OCI-LY3 (cell line): ENCODE measurements at regions not wholly inside any gene's neighbourhood (a gene's known extent, or its start where the extent isn't known, plus 50 kb on each side); places are given as distances from the start of the nearest gene placed in this dataset.
A peak's percentile ranks its signal among the peaks of the same experiment; 100 is the strongest.

Experiments
- H2AFZ ChIP-seq: fragments of 200-600, 300-600 bp; shearing (Covaris generic); 2 replicates; pipeline ENCODE4 v1.6.0; 2014; ENCODE audit warnings: antibody characterized with exemption, low read depth, low read length
- H3K27ac ChIP-seq: fragments of 200-600, 300-600 bp; sonication (generic); 2 replicates; pipeline ENCODE4 v1.5.1; 2014; ENCODE audit warnings: mild to moderate bottlenecking, low read length, moderate library complexity, mixed read lengths
- H3K27me3 ChIP-seq: fragments of 200-600, 300-600 bp; sonication (generic); 2 replicates; pipeline ENCODE4 v1.6.1; 2014; ENCODE audit warnings: low read depth, low read length, mixed read lengths
- H3K36me3 ChIP-seq: fragments of 200-600, 300-600 bp; sonication (generic); replicated peaks from 2 replicates; pipeline ENCODE3; 2014; ENCODE audit warnings: low read depth, low read length, mixed read lengths
- H3K4me1 ChIP-seq: fragments of 300-600, 200-600 bp; sonication (generic); 2 replicates; pipeline ENCODE4 v1.6.1; 2014; ENCODE audit warnings: low read length, mixed read lengths
- H3K4me2 ChIP-seq: fragments of 200-600, 300-600 bp; sonication (generic); 2 replicates; pipeline ENCODE4 v1.6.1; 2014; ENCODE audit warnings: low read length, mixed read lengths
- H3K4me3 ChIP-seq: fragments of 300-600, 200-600 bp; sonication (generic); 2 replicates; pipeline ENCODE4 v1.5.1; 2014; ENCODE audit warnings: antibody characterized with exemption, mild to moderate bottlenecking, low read length, moderate library complexity
- H3K79me2 ChIP-seq: fragments of 300-600, 200-600 bp; shearing (Covaris generic); 2 replicates; pipeline ENCODE4 v1.6.1; 2014; ENCODE audit warnings: mild to moderate bottlenecking, low read length, mixed read lengths
- H3K9ac ChIP-seq: fragments of 300-600, 200-600 bp; shearing (Covaris generic); 2 replicates; pipeline ENCODE4 v1.6.0; 2014; ENCODE audit warnings: mild to moderate bottlenecking, low read length, moderate library complexity
- H3K9me3 ChIP-seq: fragments of 200-600, 300-600 bp; shearing (Covaris generic); 2 replicates; pipeline ENCODE4 v1.6.1; 2014; ENCODE audit warnings: low read length, mixed read lengths; ENCODE audit not compliant: insufficient read depth
- H4K20me1 ChIP-seq: fragments of 200-600, 300-600 bp; sonication (generic); 2 replicates; pipeline ENCODE4 v1.6.1; 2016; ENCODE audit warnings: low read length, mixed read lengths; ENCODE audit not compliant: insufficient read depth
- EZH2phosphoT487 ChIP-seq: fragments of 200-600 bp; shearing (Covaris generic); IDR thresholded peaks from 2 replicates; pipeline ENCODE4 v1.6.1; 2018; ENCODE audit warnings: antibody characterized with exemption, mixed run types, low read depth
- TF ChIP-seq, protein P1 (sequence below): fragments of 200-600, 300-600 bp; sonication (generic); IDR thresholded peaks from 2 replicates; pipeline ENCODE4 v1.5.1; 2014; ENCODE audit warnings: antibody characterized with exemption, low read length, low read depth

DNA sequence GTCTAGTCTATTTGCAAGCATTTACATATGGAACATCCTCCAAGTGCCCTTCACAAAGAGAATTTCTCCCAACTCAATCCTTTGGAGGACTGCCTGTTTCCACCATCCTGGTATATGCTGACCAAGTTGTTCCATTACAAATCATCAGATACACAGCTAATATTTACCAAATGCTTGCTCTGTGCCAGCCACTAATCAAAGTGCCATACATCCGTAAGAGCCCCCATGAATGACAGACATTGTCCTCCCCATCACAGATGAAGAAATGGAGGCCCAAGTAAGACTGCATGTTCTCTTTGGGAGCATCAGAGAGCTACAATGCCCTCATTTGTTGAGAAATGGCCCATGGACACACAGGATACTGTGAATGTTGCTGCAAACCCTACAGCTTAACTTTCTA, 130.0 kb upstream of the BACE2 start:
- Histone ChIP-seq H2AFZ (no peak overlapping the region), H3K4me1 (no peaks in the 10 kb centered on the region), H3K9me3 (no peaks in the 10 kb centered on the region), H3K27ac (no peak overlapping the region), H3K36me3 (no peaks in the 10 kb centered on the region), H4K20me1 (no peaks in the 10 kb centered on the region), H3K79me2 (no peaks in the 10 kb centered on the region), H3K4me2 (no peak overlapping the region), H3K27me3 (no peaks in the 10 kb centered on the region), H3K9ac (no peak overlapping the region), H3K4me3 (no peak overlapping the region)
- TF ChIP-seq, protein P1, sequence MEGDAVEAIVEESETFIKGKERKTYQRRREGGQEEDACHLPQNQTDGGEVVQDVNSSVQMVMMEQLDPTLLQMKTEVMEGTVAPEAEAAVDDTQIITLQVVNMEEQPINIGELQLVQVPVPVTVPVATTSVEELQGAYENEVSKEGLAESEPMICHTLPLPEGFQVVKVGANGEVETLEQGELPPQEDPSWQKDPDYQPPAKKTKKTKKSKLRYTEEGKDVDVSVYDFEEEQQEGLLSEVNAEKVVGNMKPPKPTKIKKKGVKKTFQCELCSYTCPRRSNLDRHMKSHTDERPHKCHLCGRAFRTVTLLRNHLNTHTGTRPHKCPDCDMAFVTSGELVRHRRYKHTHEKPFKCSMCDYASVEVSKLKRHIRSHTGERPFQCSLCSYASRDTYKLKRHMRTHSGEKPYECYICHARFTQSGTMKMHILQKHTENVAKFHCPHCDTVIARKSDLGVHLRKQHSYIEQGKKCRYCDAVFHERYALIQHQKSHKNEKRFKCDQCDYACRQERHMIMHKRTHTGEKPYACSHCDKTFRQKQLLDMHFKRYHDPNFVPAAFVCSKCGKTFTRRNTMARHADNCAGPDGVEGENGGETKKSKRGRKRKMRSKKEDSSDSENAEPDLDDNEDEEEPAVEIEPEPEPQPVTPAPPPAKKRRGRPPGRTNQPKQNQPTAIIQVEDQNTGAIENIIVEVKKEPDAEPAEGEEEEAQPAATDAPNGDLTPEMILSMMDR: no peak
- no peak for TF ChIP-seq EZH2phosphoT487

DNA sequence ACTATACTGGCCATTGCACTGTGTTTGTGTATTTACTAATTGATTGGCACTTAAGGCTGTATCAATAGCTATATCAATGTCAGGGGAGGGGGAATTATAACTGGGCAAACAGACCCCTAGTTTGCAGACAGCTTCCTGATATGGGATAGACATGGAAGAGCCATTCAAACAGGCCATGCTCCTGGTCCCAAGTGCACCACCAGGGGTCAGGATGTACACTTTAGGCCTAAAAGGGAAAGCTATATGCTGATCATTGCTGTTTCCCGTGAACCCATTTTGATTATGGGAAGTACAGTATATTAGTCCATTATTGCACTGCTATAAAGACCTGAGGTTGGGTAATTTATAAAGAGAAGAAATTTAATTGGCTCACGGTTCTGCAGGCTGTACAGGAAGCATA, 124.9 kb upstream of the BACE2 start:
- Histone ChIP-seq H3K36me3 (no peaks in the 10 kb centered on the region), H2AFZ (no peak overlapping the region), H3K79me2 (no peaks in the 10 kb centered on the region), H3K4me1 (peaks cover 25% of the 10 kb centered on the region), H3K9me3 (no peaks in the 10 kb centered on the region), H4K20me1 (no peaks in the 10 kb centered on the region), H3K27me3 (no peaks in the 10 kb centered on the region), H3K9ac (no peak overlapping the region), H3K4me2 (no peak overlapping the region), H3K27ac (no peak overlapping the region), H3K4me3 (no peak overlapping the region)
- TF ChIP-seq, protein P1: 0 out of 2 replicates have a peak, but pooled peaks have one; percentile 15
- no peak for TF ChIP-seq EZH2phosphoT487

DNA sequence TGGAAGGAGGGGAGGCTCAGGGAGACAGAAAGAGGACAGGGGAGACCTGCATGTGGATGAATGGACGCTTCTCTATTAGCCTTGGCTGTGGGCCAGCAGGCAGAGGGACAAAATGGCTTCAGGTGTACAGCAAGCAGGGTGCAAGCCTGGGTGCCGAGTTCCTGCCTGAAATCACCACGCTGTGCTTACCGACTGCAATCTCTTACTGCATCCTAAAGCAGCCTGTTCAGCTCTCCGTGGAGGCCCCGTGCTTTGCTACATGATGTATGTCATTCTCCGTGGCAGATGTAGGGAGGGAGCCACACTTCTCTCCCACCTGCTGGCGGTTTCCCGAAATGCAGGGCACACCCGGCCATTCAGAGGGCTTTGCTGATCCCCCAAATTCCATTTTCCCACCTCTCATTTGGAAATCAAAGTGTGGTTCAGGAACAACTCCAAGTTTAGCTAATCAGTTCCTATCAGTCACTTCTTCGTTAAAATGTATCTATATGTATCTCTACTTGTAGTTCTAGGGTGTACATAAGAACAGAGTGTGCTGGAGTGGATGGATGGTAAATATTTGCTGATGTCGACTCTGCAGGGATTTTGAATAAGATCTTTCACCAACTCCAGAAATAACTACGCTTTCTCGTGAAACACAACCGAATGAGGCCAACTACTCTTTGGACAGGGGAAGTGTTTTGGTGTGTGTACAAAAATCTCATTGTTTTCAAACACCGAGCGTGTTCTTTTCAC, 122.3 kb upstream of the BACE2 start:
- TF ChIP-seq EZH2phosphoT487: no peak
- TF ChIP-seq, protein P1: peak; percentile 35
- H3K9me3 ChIP-seq: no peaks in the 10 kb centered on the region
- H3K27me3 ChIP-seq: no peaks in the 10 kb centered on the region

DNA sequence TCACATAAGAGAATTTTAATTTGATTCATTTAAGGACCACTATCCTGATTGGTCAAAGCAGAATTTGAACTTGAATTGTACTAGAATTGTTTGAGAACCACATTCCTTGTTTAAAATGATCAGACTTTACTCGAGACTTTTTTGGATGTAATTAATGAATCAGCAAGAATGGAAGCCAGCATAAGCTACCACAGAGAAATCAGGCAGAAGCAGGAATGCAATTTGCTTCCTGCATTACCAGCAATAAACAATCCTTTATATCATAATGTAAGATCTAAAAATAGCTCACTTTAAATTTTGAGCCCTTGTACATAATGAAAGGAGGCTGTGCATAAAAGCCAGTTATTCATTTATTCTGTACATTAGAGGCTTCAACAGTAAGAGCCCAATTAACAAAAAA, 119.8 kb upstream of the BACE2 start:
- Histone ChIP-seq H3K9me3 (no peaks in the 10 kb centered on the region), H3K4me1 (peaks cover 25% of the 10 kb centered on the region), H3K9ac (no peak overlapping the region), H3K4me3 (no peak overlapping the region), H3K27me3 (no peaks in the 10 kb centered on the region), H2AFZ (no peak overlapping the region), H3K36me3 (no peaks in the 10 kb centered on the region), H3K27ac (no peak overlapping the region), H3K4me2 (no peak overlapping the region), H3K79me2 (no peaks in the 10 kb centered on the region), H4K20me1 (no peaks in the 10 kb centered on the region)
- TF ChIP-seq, protein P1: no peak
- TF ChIP-seq EZH2phosphoT487: no peak

More for the DNA sequence above, 122.3 kb upstream of the BACE2 start:
- H2AFZ ChIP-seq: peak overlapping the region; percentile 81
- peak overlapping the region; percentile 27; the same call in 1 of the 2 replicates for H3K4me3 ChIP-seq
- H3K4me2 ChIP-seq: peak overlapping the region; percentile 48
- no peaks in the 10 kb centered on the region for H4K20me1 ChIP-seq
- no peaks in the 10 kb centered on the region for H3K36me3 ChIP-seq
- H3K9ac ChIP-seq: no peak overlapping the region
- peaks cover 25% of the 10 kb centered on the region for H3K4me1 ChIP-seq
- no peaks in the 10 kb centered on the region for H3K79me2 ChIP-seq
- no peak overlapping the region for H3K27ac ChIP-seq
